Left lung (tissue), 4 donors: ENCODE measurements at regions not wholly inside any gene's neighbourhood (a gene's known extent, or its start where the extent isn't known, plus 50 kb on each side); places are given as distances from the start of the nearest gene placed in this dataset.
A peak's percentile ranks its signal among the peaks of the same experiment; 100 is the strongest.

ENCODE experiments used
- ATAC-seq: fragments of 200-7000 bp; cut with Tn5 transposase; one replicate; pipeline ENCODE4 v1.9.1; 2020; ENCODE audit warnings: moderate library complexity
- DNase-seq, 4 donors: peaks; one replicate each; pipeline ENCODE4 v3.0.0-alpha.2; 2013 to 2020
- H3K27ac ChIP-seq, 2 donors: fragments of 200-600 bp; sonication (generic) in 1 of 2; one replicate each; pipeline versions ENCODE4 v1.5.0 to v1.8.0; 2020 to 2021
- H3K27me3 ChIP-seq, 2 donors: fragments of 200-600 bp; sonication (generic) in 1 of 2; one replicate each; pipeline versions ENCODE4 v1.5.0 to v1.8.0; 2020 to 2021
- H3K36me3 ChIP-seq, 2 donors: fragments of 200-600 bp; sonication (generic) in 1 of 2; one replicate each; pipeline versions ENCODE4 v1.5.0 to v1.8.0; 2020 to 2021
- H3K4me1 ChIP-seq, 2 donors: fragments of 200-600 bp; one replicate each; pipeline ENCODE4 v1.8.0; 2021
- H3K4me3 ChIP-seq, 2 donors: fragments of 200-600 bp; sonication (generic) in 1 of 2; one replicate each; pipeline versions ENCODE4 v1.5.0 to v1.8.0; 2020 to 2021; ENCODE audit warnings: mild to moderate bottlenecking in 1 of 2
- H3K9me3 ChIP-seq, 2 donors: fragments of 200-600 bp; sonication (generic) in 1 of 2; one replicate each; pipeline versions ENCODE4 v1.5.0 to v1.8.0; 2020 to 2021
- CTCF ChIP-seq, 2 donors: fragments of 200-600 bp; sonication (generic) in 1 of 2; IDR thresholded peaks; one replicate each; pipeline versions ENCODE4 v1.5.0 to v1.8.0; 2021; ENCODE audit warnings: antibody characterized with exemption in 2 of 2
- intact Hi-C, 2 donors: fragments of 100-400 bp; cut with DNase I; formaldehyde crosslinking; loops; one replicate each; pipeline versions ENCODE4 v1.11.2 to v1.14.2; 2022
- donor health status: DM: no; HTN: yes; CAD: no.
- donor health status: DM: no; HTN: no; CAD: no.

GRCh38 chr12:4111010-4111409, 162.6 kb upstream of the CCND2 start:
- Histone ChIP-seq H3K27ac (no peak overlapping the region), H3K9me3 (no peaks in the 10 kb centered on the region), H3K4me3 (no peak overlapping the region), H3K4me1 (peaks cover 0 to 6% of the 10 kb centered on the region in 2 donors), H3K36me3 (no peaks in the 10 kb centered on the region), H3K27me3 (peaks cover 0 to 22% of the 10 kb centered on the region in 2 donors)
- intact Hi-C loops = no loop called here
- DNase-seq (no peak), ATAC-seq (no peak)
- TF ChIP-seq CTCF (IDR thresholded peaks at IDR 0.05) = no peak

DNA sequence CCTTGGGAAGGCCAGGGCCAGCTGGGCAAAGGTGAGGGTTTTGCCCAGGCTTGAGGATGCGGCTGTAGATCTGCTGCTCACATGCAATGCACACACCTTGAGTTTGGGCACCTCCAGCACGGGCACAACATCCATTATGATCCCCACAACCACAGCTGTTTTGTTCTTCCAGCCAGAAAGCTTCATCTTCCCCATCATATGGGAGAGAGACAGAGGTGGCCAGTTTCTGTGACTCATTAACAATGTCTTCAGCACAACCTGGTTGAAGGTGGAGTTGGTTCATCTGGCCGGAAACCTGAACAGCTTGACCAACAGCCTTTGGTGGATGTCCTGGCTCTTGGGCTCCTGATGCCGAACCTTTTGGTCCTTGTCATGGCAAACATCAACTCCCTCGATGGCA, 163.7 kb upstream of the CCND2 start:
- no peak for ATAC-seq
- H3K4me3 ChIP-seq = no peak overlapping the region
- no peaks in the 10 kb centered on the region for H3K36me3 ChIP-seq
- no peak overlapping the region for H3K27ac ChIP-seq
- intact Hi-C loops = loop anchor here in 1 of 2 donors (5.0 kb wide), 1 partner anchor 167 kb away; no protein-coding TSS in a partner anchor
- H3K27me3 ChIP-seq = peaks cover 0 to 13% of the 10 kb centered on the region in 2 donors
- H3K4me1 ChIP-seq = peaks cover 0 to 6% of the 10 kb centered on the region in 2 donors
- no peak for DNase-seq
- no peak for TF ChIP-seq CTCF (IDR thresholded peaks at IDR 0.05)
- no peaks in the 10 kb centered on the region for H3K9me3 ChIP-seq

GRCh38 chr12:4108803-4109345, 164.7 kb upstream of the CCND2 start:
- intact Hi-C loops = loop anchor here in 1 of 2 donors (5.0 kb wide), 1 partner anchor 168 kb away; no protein-coding TSS in a partner anchor
- TF ChIP-seq CTCF (IDR thresholded peaks at IDR 0.05) = no peak
- peaks cover 0 to 6% of the 10 kb centered on the region in 2 donors for H3K4me1 ChIP-seq
- H3K9me3 ChIP-seq = no peaks in the 10 kb centered on the region
- ATAC-seq (no peak), DNase-seq (no peak)
- no peak overlapping the region for H3K4me3 ChIP-seq
- peaks cover 0 to 11% of the 10 kb centered on the region in 2 donors for H3K27me3 ChIP-seq
- H3K27ac ChIP-seq = no peak overlapping the region
- no peaks in the 10 kb centered on the region for H3K36me3 ChIP-seq

DNA sequence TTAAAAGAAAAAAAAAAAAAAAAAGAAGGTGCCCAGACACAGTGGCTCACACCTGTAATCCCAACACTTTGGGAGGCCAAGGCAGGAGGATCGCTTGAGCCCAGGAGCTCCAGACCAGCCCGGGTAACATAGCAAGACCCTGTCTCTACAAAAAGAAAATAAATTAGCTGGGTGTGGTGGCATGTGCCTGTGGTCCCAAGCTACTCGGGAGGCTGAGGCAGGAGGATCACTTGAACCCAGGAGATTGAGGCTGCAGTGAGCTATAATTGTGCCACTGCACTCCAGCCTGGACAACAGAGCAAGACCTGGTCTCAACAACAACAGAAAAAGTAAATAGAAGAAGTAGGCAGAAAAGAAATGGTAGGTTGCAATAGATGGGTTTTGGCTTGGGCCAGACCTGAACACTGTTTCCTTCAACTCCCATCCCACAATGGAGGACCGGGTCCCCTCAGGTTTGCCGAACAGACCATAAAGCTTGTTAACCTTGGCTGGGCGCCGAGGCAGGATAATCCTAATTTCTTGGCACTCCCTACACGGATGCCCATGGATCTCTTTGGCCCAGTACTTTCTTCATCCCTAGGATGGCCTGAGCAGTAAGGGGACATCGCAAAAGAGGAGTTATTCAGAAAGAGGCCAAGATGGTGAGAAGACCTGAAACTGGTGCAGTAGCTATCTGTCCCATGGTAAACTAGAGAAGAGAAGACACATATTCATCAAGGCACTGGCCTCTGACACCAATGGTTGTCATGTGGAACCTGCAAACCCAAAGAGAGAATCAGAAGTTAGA, 165.5 kb upstream of the CCND2 start:
- Histone ChIP-seq H3K4me1 (peaks cover 0 to 6% of the 10 kb centered on the region in 2 donors), H3K4me3 (no peak overlapping the region), H3K36me3 (no peaks in the 10 kb centered on the region), H3K9me3 (no peaks in the 10 kb centered on the region), H3K27ac (no peak overlapping the region), H3K27me3 (peaks cover 0 to 11% of the 10 kb centered on the region in 2 donors)
- TF ChIP-seq CTCF (IDR thresholded peaks at IDR 0.05) = no peak
- intact Hi-C loops = loop anchor here in 1 of 2 donors (5.0 kb wide), 1 partner anchor 169 kb away; no protein-coding TSS in a partner anchor
- no peak for DNase-seq
- ATAC-seq = no peak

DNA sequence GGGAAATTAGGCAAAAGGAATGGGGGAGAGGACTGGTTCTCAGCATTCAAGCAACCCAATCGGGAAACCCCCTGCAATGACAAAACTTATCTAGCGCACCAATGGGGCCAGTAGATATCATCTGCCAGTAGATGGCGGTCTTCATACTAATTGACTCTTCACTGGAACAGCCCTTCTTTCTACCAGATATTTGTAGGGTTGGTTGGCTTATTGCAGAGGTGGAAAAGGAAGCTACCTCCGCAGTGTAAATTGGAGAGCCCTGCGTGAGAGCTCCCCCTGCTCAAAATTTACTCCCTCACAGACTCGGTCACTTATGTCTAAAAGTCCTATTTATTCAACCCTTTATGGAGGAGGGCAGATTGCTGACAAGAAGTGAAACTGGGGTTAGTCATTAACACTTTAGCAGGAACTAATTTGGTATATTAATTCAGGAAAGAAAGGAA, 166.1 kb upstream of the CCND2 start:
- Histone ChIP-seq H3K27ac (no peak overlapping the region), H3K36me3 (no peaks in the 10 kb centered on the region), H3K4me3 (no peak overlapping the region), H3K4me1 (peaks cover 0 to 6% of the 10 kb centered on the region in 2 donors), H3K9me3 (no peaks in the 10 kb centered on the region), H3K27me3 (peaks cover 0 to 13% of the 10 kb centered on the region in 2 donors)
- TF ChIP-seq CTCF (IDR thresholded peaks at IDR 0.05) = peak; percentile 59 to 79
- peak; percentile 96 for ATAC-seq
- peak in 2 of 4 donors; percentile 42 to 61 for DNase-seq
- intact Hi-C loops = loop anchor here in 1 of 2 donors (5.0 kb wide), 1 partner anchor 170 kb away; no protein-coding TSS in a partner anchor
